SK-N-MC (cell line): ENCODE measurements at regions not wholly inside any gene's neighbourhood (a gene's known extent, or its start where the extent isn't known, plus 50 kb on each side); places are given as distances from the start of the nearest gene placed in this dataset.

ENCODE experiments used
- EZH2 ChIP-seq: fragments of 200-600 bp; sonication (generic); IDR thresholded peaks from one replicate; pipeline ENCODE4 v1.6.1; 2017; ENCODE audit warnings: antibody characterized with exemption
- POLR2AphosphoS5 ChIP-seq: IDR thresholded peaks from 2 replicates; pipeline ENCODE4 v1.6.1; 2012; ENCODE audit warnings: mild to moderate bottlenecking, low read depth, low read length, borderline replicate concordance

DNA sequence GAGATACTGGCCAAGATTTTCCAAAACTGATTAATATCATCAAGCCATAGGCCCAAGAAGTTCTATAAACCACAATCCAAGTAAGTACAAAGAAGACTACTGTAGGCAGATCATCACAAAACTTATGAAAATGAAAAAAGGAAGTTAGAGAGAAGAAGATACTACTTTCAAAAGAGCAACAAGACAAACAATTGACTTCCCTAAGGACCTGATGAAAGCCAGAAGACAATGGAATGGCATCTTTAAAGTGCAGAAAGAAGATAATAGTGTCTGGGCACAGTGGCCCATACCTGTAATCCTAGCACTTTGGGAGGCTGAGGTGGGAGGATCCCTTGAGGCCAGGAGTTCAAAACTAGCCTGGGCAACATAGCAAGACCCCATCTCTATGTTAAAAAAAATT lies 243.1 kb downstream of the PRDM2 start:
- TF ChIP-seq POLR2AphosphoS5 (no peak), EZH2 (no peak)
